Cardiac muscle cell (in vitro differentiated cells and primary cell): ENCODE measurements at regions not wholly inside any gene's neighbourhood (a gene's known extent, or its start where the extent isn't known, plus 50 kb on each side); places are given as distances from the start of the nearest gene placed in this dataset.

Source experiments
- DNase-seq, 2 donors: peaks; one replicate each; pipeline versions ENCODE4 v3.0.0 to v3.0.0-alpha.2; 2010 to 2017; ENCODE audit warnings: low read depth in 1 of 2, low spot score in 1 of 2
- H3K27ac ChIP-seq: fragments of 200-600 bp; sonication (generic); 2 replicates; pipeline ENCODE4 v1.5.1; 2016
- H3K27me3 ChIP-seq: fragments of 200-600 bp; sonication (generic); 2 replicates; pipeline ENCODE4 v1.6.0; 2016; ENCODE audit warnings: control low read depth
- H3K36me3 ChIP-seq: fragments of 200-600 bp; sonication (generic); 2 replicates; pipeline ENCODE4 v1.5.1; 2016; ENCODE audit warnings: control low read depth
- H3K4me1 ChIP-seq: fragments of 200-600 bp; sonication (generic); 2 replicates; pipeline ENCODE4 v1.8.1; 2017; ENCODE audit warnings: low read depth, mild to moderate bottlenecking, mixed run types
- H3K4me3 ChIP-seq: fragments of 200-600 bp; sonication (generic); 2 replicates; pipeline ENCODE4 v1.5.1; 2016; ENCODE audit warnings: mild to moderate bottlenecking
- H3K9me3 ChIP-seq: fragments of 200-600 bp; sonication (generic); 2 replicates; pipeline ENCODE4 v1.5.1; 2017; ENCODE audit warnings: low read depth, mild to moderate bottlenecking, control low read depth
- CTCF ChIP-seq: IDR thresholded peaks from 2 replicates; pipeline ENCODE4 v1.5.1; 2012; ENCODE audit warnings: low read depth, mild to moderate bottlenecking, low read length

GRCh38 chr13:78241278-78241919, 322.8 kb upstream of the EDNRB start:
- Histone ChIP-seq H3K27ac (no peak overlapping the region), H3K9me3 (no peaks in the 10 kb centered on the region), H3K4me1 (no peaks in the 10 kb centered on the region), H3K27me3 (no peaks in the 10 kb centered on the region), H3K36me3 (no peaks in the 10 kb centered on the region), H3K4me3 (no peak overlapping the region)
- peak; percentile 53 to 71 for DNase-seq
- TF ChIP-seq CTCF, result peak; percentile 63

- Histone ChIP-seq H3K4me1 (no peaks in the 10 kb centered on the region), H3K4me3 (no peak overlapping the region), H3K27me3 (no peaks in the 10 kb centered on the region), H3K27ac (no peak overlapping the region), H3K36me3 (no peaks in the 10 kb centered on the region), H3K9me3 (no peaks in the 10 kb centered on the region)
- no peak for DNase-seq
- no peak for TF ChIP-seq CTCF
These were observed 321.1 kb upstream of the EDNRB start for GRCh38 chr13:78239714-78240113.

- Histone ChIP-seq H3K4me1 (no peaks in the 10 kb centered on the region), H3K36me3 (no peaks in the 10 kb centered on the region), H3K27me3 (no peaks in the 10 kb centered on the region), H3K4me3 (no peak overlapping the region), H3K9me3 (no peaks in the 10 kb centered on the region), H3K27ac (no peak overlapping the region)
- no peak for DNase-seq
- no peak for TF ChIP-seq CTCF
These were observed 320.3 kb upstream of the EDNRB start for GRCh38 chr13:78238911-78239310.

GRCh38 chr13:78228940-78229339, 310.3 kb upstream of the EDNRB start:
- H3K27me3 ChIP-seq, result no peaks in the 10 kb centered on the region
- no peak overlapping the region for H3K4me3 ChIP-seq
- no peaks in the 10 kb centered on the region for H3K9me3 ChIP-seq
- no peak overlapping the region for H3K27ac ChIP-seq
- no peak for TF ChIP-seq CTCF
- no peaks in the 10 kb centered on the region for H3K36me3 ChIP-seq
- no peaks in the 10 kb centered on the region for H3K4me1 ChIP-seq
- peak in 1 of 2 donors; percentile 46 for DNase-seq

GRCh38 chr13:78228211-78228610, 309.6 kb upstream of the EDNRB start:
- H3K4me1 ChIP-seq, result no peaks in the 10 kb centered on the region
- H3K36me3 ChIP-seq, result no peaks in the 10 kb centered on the region
- H3K27ac ChIP-seq, result no peak overlapping the region
- peak in 1 of 2 donors; percentile 30 for DNase-seq
- no peak for TF ChIP-seq CTCF
- H3K4me3 ChIP-seq, result no peak overlapping the region
- H3K9me3 ChIP-seq, result no peaks in the 10 kb centered on the region
- H3K27me3 ChIP-seq, result no peaks in the 10 kb centered on the region

- no peak for DNase-seq
- no peaks in the 10 kb centered on the region for H3K36me3 ChIP-seq
- H3K4me3 ChIP-seq, result no peak overlapping the region
- no peaks in the 10 kb centered on the region for H3K4me1 ChIP-seq
- no peaks in the 10 kb centered on the region for H3K9me3 ChIP-seq
- no peak overlapping the region for H3K27ac ChIP-seq
- H3K27me3 ChIP-seq, result no peaks in the 10 kb centered on the region
- no peak for TF ChIP-seq CTCF
These were observed 309.1 kb upstream of the EDNRB start for GRCh38 chr13:78227709-78228108.
